GM23338 (cell line): ENCODE measurements at regions not wholly inside any gene's neighbourhood (a gene's known extent, or its start where the extent isn't known, plus 50 kb on each side); places are given as distances from the start of the nearest gene placed in this dataset.

Source experiments
- CREB1 ChIP-seq: fragments of 250-450 bp; sonication (Bioruptor Pico); IDR thresholded peaks from 2 replicates; pipeline ENCODE4 v1.5.0; 2020; ENCODE audit warnings: low read depth, mild to moderate bottlenecking, moderate library complexity
- CTCF ChIP-seq, 2 experiments: fragments of 200-600 bp in 1 of 2; sonication (generic) in 1 of 2; conservative IDR thresholded peaks; 2 replicates each; pipeline versions ENCODE4 v1.5.1 to v1.6.1; 2016 to 2017; ENCODE audit warnings: antibody characterized with exemption in 2 of 2, low read depth in 2 of 2, mild to moderate bottlenecking in 2 of 2, moderate library complexity in 1 of 2
- ETS1 ChIP-seq: IDR thresholded peaks from 2 replicates; pipeline ENCODE4 v1.6.1; 2016; ENCODE audit warnings: antibody characterized with exemption
- EZH2 ChIP-seq: fragments of 200-600 bp; sonication (generic); IDR thresholded peaks from one replicate; pipeline ENCODE4 v1.8.0; 2017; ENCODE audit warnings: antibody characterized with exemption, mild to moderate bottlenecking, low read depth; ENCODE audit not compliant: unreplicated experiment
- EZH2phosphoT487 ChIP-seq: fragments of 200-600 bp; sonication (generic); IDR thresholded peaks from one replicate; pipeline ENCODE4 v1.8.1; 2018; ENCODE audit warnings: antibody characterized with exemption; ENCODE audit not compliant: unreplicated experiment
- JUNB ChIP-seq: IDR thresholded peaks from one replicate; pipeline ENCODE4 v1.6.1; 2016; ENCODE audit warnings: antibody characterized with exemption; ENCODE audit not compliant: unreplicated experiment
- POLR2AphosphoS5 ChIP-seq: IDR thresholded peaks from 2 replicates; pipeline ENCODE4 v1.6.1; 2016; ENCODE audit warnings: antibody characterized with exemption, low read depth
- REST ChIP-seq: IDR thresholded peaks from one replicate; pipeline ENCODE4 v1.6.1; 2018; ENCODE audit warnings: antibody characterized with exemption; ENCODE audit not compliant: unreplicated experiment
- STAT1 ChIP-seq: IDR thresholded peaks from one replicate; pipeline ENCODE4 v1.6.1; 2016; ENCODE audit warnings: antibody characterized with exemption; ENCODE audit not compliant: unreplicated experiment
- ZNF331 ChIP-seq: fragments of 250-450 bp; sonication (Bioruptor Pico); IDR thresholded peaks from 2 replicates; pipeline ENCODE4 v1.5.0; 2020; ENCODE audit warnings: low read depth, mild to moderate bottlenecking, moderate library complexity

GRCh38 chr1:226476066-226476465 lies 68.2 kb upstream of the PARP1 start:
- no peak for TF ChIP-seq CTCF (conservative IDR thresholded peaks at IDR 0.05; ENCODE audit: low read depth in 2 of 2)
- TF ChIP-seq STAT1: no peak
- TF ChIP-seq CREB1 (CRISPR knock-in tag): no peak
- no peak for TF ChIP-seq EZH2
- TF ChIP-seq POLR2AphosphoS5: no peak
- no peak for TF ChIP-seq REST
- no peak for TF ChIP-seq JUNB
- no peak for TF ChIP-seq EZH2phosphoT487
- no peak for TF ChIP-seq ZNF331 (CRISPR knock-in tag)
- no peak for TF ChIP-seq ETS1
